ENCODE measurements at regions not wholly inside any gene's neighbourhood (a gene's known extent, or its start where the extent isn't known, plus 50 kb on each side); places are given as distances from the start of the nearest gene placed in this dataset.

DNA sequence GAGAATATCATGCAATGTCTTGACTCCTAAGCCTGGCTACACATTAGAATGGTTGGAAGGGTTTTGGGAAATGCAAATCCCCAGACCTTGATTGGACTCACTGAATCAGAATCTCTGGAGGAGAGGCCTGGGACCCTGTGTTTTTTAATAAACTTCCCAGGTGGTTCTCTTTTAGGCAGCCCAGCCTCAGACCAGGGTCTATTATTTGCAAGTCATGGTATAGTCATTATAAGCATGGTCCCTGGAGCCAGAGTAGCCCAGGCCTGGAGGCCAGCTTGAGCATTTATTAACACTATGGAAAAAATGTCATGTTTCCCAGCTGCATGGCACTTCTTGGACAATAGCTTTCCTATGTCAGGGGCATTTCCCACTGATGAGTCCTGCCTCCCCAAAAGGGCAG, 266.9 kb downstream of the NPIPA8 start:
- peaks cover 11% of the 10 kb centered on the region for H3K27me3 Mint-ChIP-seq
- no peak overlapping the region for H3K27ac Mint-ChIP-seq
- peaks cover 2% of the 10 kb centered on the region for H3K27me3 ChIP-seq (ENCODE audit: control insufficient read depth, insufficient read depth, low read length)
- no peaks in the 10 kb centered on the region for H3K4me1 ChIP-seq (ENCODE audit: control insufficient read depth, insufficient read depth, low read length, poor library complexity, severe bottlenecking)
- ATAC-seq (ENCODE audit: low read depth in 2 of 2) (no peak), DNase-seq (no peak)
- no peak overlapping the region for H3K4me3 ChIP-seq (ENCODE audit: low read depth, low read length)
- H3K4me3 Mint-ChIP-seq, result no peak overlapping the region
- H3K4me1 Mint-ChIP-seq, result no peaks in the 10 kb centered on the region
- no peaks in the 10 kb centered on the region for H3K36me3 ChIP-seq (ENCODE audit: control insufficient read depth, insufficient read depth, low read length)
- H3K36me3 Mint-ChIP-seq, result no peaks in the 10 kb centered on the region
- H3K9me3 Mint-ChIP-seq, result peaks cover 0 to 5% (median 0%) of the 10 kb centered on the region in 7 donors
- H3K27ac ChIP-seq (ENCODE audit: insufficient read depth, low read length, poor library complexity, severe bottlenecking), result no peak overlapping the region
- H3K9me3 ChIP-seq (ENCODE audit: control insufficient read depth in 2 of 2, low read length in 2 of 2), result no peaks in the 10 kb centered on the region

DNA sequence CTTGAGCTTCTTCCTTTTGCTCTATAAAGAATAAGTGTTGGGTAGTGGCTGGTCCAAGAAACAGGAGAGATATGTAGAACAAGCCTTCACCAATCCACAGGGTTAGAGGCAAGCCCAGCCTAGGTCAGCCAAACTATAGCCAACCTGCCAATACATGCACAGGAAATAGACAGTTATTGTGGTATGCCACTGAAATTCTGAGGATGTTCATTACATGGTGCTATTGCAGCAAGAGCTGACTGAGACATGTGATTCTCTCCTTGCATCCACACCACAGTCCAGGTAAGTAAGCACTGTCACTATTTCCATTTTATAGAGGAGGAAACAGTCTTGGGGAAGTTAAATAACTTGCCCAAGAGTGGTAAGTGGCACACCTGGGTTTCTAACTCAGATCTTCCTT, 268.1 kb downstream of the NPIPA8 start:
- peaks cover 0 to 5% (median 0%) of the 10 kb centered on the region in 7 donors for H3K9me3 Mint-ChIP-seq
- Histone ChIP-seq H3K36me3 (ENCODE audit: control insufficient read depth, insufficient read depth, low read length) (no peaks in the 10 kb centered on the region), H3K4me3 (ENCODE audit: low read depth, low read length) (no peak overlapping the region), H3K27me3 (ENCODE audit: control insufficient read depth, insufficient read depth, low read length) (peaks cover 2% of the 10 kb centered on the region), H3K27ac (ENCODE audit: insufficient read depth, low read length, poor library complexity, severe bottlenecking) (no peak overlapping the region), H3K9me3 (ENCODE audit: control insufficient read depth in 2 of 2, low read length in 2 of 2) (no peaks in the 10 kb centered on the region), H3K4me1 (ENCODE audit: control insufficient read depth, insufficient read depth, low read length, poor library complexity, severe bottlenecking) (no peaks in the 10 kb centered on the region)
- peaks cover 8% of the 10 kb centered on the region for H3K27me3 Mint-ChIP-seq
- no peak overlapping the region for H3K4me3 Mint-ChIP-seq
- no peaks in the 10 kb centered on the region for H3K36me3 Mint-ChIP-seq
- H3K4me1 Mint-ChIP-seq, result no peaks in the 10 kb centered on the region
- no peak for DNase-seq
- no peak overlapping the region for H3K27ac Mint-ChIP-seq
- no peak for ATAC-seq (ENCODE audit: low read depth in 2 of 2)

- H3K27me3 Mint-ChIP-seq, result peaks cover 5% of the 10 kb centered on the region
- H3K36me3 Mint-ChIP-seq, result no peaks in the 10 kb centered on the region
- H3K9me3 Mint-ChIP-seq, result peaks cover 0 to 5% (median 2%) of the 10 kb centered on the region in 7 donors
- ATAC-seq (ENCODE audit: low read depth in 2 of 2) (no peak), DNase-seq (no peak)
- no peaks in the 10 kb centered on the region for H3K27me3 ChIP-seq (ENCODE audit: control insufficient read depth, insufficient read depth, low read length)
- no peak overlapping the region for H3K27ac Mint-ChIP-seq
- no peak overlapping the region for H3K27ac ChIP-seq (ENCODE audit: insufficient read depth, low read length, poor library complexity, severe bottlenecking)
- H3K36me3 ChIP-seq (ENCODE audit: control insufficient read depth, insufficient read depth, low read length), result no peaks in the 10 kb centered on the region
- H3K9me3 ChIP-seq (ENCODE audit: control insufficient read depth in 2 of 2, low read length in 2 of 2), result no peaks in the 10 kb centered on the region
- no peaks in the 10 kb centered on the region for H3K4me1 Mint-ChIP-seq
- H3K4me3 ChIP-seq (ENCODE audit: low read depth, low read length), result no peak overlapping the region
- H3K4me1 ChIP-seq (ENCODE audit: control insufficient read depth, insufficient read depth, low read length, poor library complexity, severe bottlenecking), result no peaks in the 10 kb centered on the region
- H3K4me3 Mint-ChIP-seq, result no peak overlapping the region
Observed at GRCh38 chr16:18062713-18063112, 273.8 kb downstream of the NPIPA8 start.

DNA sequence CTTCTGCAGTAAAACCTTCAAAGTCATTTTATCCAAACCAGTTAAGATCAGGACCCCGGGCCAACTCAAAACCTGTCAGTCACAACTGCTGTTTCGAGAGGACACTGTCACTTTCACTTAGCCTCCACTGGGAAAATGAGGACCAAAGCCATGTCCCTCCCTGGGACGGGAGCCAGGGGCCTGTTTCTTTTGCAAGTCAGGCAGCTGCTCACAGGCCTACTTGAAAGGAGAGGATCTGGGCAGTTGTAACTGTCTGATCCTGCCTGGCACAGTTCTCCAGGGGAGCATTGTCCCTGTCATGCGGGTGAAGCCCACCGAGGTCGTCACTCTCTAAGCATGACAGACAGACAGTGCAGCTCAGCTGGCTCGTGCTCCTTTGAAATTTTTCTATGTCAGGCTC, 276.2 kb downstream of the NPIPA8 start:
- Histone ChIP-seq H3K27me3 (ENCODE audit: control insufficient read depth, insufficient read depth, low read length) (no peaks in the 10 kb centered on the region), H3K9me3 (ENCODE audit: control insufficient read depth in 2 of 2, low read length in 2 of 2) (no peaks in the 10 kb centered on the region), H3K27ac (ENCODE audit: insufficient read depth, low read length, poor library complexity, severe bottlenecking) (no peak overlapping the region), H3K4me3 (ENCODE audit: low read depth, low read length) (no peak overlapping the region), H3K36me3 (ENCODE audit: control insufficient read depth, insufficient read depth, low read length) (no peaks in the 10 kb centered on the region), H3K4me1 (ENCODE audit: control insufficient read depth, insufficient read depth, low read length, poor library complexity, severe bottlenecking) (no peaks in the 10 kb centered on the region)
- Mint-ChIP-seq H3K9me3 (peaks cover 0 to 5% (median 2%) of the 10 kb centered on the region in 7 donors), H3K27me3 (peaks cover 2% of the 10 kb centered on the region), H3K27ac (no peak overlapping the region), H3K4me3 (no peak overlapping the region), H3K36me3 (no peaks in the 10 kb centered on the region), H3K4me1 (no peaks in the 10 kb centered on the region)
- no peak for ATAC-seq (ENCODE audit: low read depth in 2 of 2)
- DNase-seq, result no peak

DNA sequence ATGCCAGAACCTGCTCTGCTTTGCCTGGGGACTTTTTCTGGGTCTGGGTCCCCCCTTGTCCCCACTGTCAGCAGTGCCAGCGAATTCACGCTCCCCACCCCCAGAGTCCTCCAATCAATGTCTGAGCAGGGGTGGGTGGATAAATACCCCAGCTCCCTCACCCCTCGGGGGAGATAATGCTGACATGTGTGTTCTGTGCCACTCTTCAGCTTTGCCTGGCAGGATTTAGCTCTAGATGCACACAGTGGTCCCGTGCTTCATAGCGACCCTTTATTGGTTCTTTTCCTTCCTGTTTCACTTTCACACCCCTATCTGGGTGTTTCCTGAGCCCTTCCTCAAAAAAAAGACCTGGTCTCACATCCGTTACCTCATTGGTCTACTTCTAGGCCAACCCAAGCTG, 277.0 kb downstream of the NPIPA8 start:
- H3K27me3 ChIP-seq (ENCODE audit: control insufficient read depth, insufficient read depth, low read length), result no peaks in the 10 kb centered on the region
- H3K36me3 Mint-ChIP-seq, result no peaks in the 10 kb centered on the region
- H3K9me3 Mint-ChIP-seq, result peaks cover 0 to 5% (median 0%) of the 10 kb centered on the region in 7 donors
- no peak overlapping the region for H3K4me3 Mint-ChIP-seq
- H3K27ac Mint-ChIP-seq, result no peak overlapping the region
- no peaks in the 10 kb centered on the region for H3K9me3 ChIP-seq (ENCODE audit: control insufficient read depth in 2 of 2, low read length in 2 of 2)
- H3K27me3 Mint-ChIP-seq, result no peaks in the 10 kb centered on the region
- no peak overlapping the region for H3K4me3 ChIP-seq (ENCODE audit: low read depth, low read length)
- ATAC-seq (ENCODE audit: low read depth in 2 of 2) (no peak), DNase-seq (no peak)
- H3K36me3 ChIP-seq (ENCODE audit: control insufficient read depth, insufficient read depth, low read length), result no peaks in the 10 kb centered on the region
- no peaks in the 10 kb centered on the region for H3K4me1 Mint-ChIP-seq
- H3K27ac ChIP-seq (ENCODE audit: insufficient read depth, low read length, poor library complexity, severe bottlenecking), result no peak overlapping the region
- H3K4me1 ChIP-seq (ENCODE audit: control insufficient read depth, insufficient read depth, low read length, poor library complexity, severe bottlenecking), result no peaks in the 10 kb centered on the region

DNA sequence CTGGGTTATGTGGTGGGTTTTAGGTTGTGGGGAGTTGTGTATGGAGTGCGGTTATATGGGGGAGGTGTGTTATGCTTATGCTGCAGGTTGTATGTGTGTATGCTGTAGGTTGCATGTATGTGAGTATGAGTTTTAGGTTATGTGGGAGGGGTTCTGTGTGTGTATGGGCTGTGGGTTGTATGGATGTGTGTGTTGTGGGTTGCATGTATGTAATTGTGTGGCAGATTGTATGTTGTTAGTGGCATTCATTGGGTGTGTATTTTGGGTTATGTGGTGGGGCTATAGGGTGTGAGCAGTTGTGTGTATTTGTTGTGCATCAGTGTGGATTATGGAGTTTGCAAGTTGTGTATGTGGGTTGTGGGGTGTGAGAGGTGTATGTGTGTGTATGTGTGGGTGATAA, 277.4 kb downstream of the NPIPA8 start:
- H3K36me3 ChIP-seq (ENCODE audit: control insufficient read depth, insufficient read depth, low read length), result no peaks in the 10 kb centered on the region
- H3K9me3 ChIP-seq (ENCODE audit: control insufficient read depth in 2 of 2, low read length in 2 of 2), result no peaks in the 10 kb centered on the region
- no peak overlapping the region for H3K4me3 ChIP-seq (ENCODE audit: low read depth, low read length)
- Mint-ChIP-seq H3K4me3 (no peak overlapping the region), H3K27ac (no peak overlapping the region), H3K36me3 (no peaks in the 10 kb centered on the region), H3K9me3 (peaks cover 0 to 5% (median 0%) of the 10 kb centered on the region in 7 donors), H3K27me3 (no peaks in the 10 kb centered on the region), H3K4me1 (no peaks in the 10 kb centered on the region)
- no peak overlapping the region for H3K27ac ChIP-seq (ENCODE audit: insufficient read depth, low read length, poor library complexity, severe bottlenecking)
- H3K4me1 ChIP-seq (ENCODE audit: control insufficient read depth, insufficient read depth, low read length, poor library complexity, severe bottlenecking), result no peaks in the 10 kb centered on the region
- ATAC-seq (ENCODE audit: low read depth in 2 of 2), result no peak
- DNase-seq, result no peak
- no peaks in the 10 kb centered on the region for H3K27me3 ChIP-seq (ENCODE audit: control insufficient read depth, insufficient read depth, low read length)

DNA sequence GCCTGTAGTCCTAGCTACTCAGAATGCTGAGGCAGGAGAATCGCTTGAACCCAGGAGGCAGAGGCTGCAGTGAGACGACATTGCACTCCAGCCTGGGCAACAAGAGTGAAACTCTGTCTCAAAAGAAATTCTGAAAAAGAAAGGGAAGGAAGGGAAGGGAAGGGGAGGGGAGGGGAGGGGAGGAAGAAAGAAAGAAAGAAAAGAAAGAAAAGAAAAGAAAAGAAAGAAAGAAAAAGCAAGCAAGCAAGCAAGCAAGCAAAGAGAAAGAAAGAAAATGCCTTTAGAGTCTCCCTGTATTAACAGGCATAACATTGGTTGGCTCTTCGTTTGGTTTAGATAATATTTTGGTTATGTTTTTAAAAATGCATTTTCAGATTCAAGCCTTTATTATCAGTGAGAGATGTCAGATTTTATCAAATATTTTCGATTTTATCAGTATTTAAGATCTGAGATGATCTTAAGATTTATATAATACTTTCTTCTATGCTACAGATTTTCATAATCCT, 281.1 kb downstream of the NPIPA8 start:
- Mint-ChIP-seq H3K36me3 (peaks cover 3% of the 10 kb centered on the region), H3K27ac (no peak overlapping the region), H3K4me3 (no peak overlapping the region), H3K4me1 (no peaks in the 10 kb centered on the region), H3K9me3 (peaks cover 0 to 5% (median 1%) of the 10 kb centered on the region in 7 donors), H3K27me3 (no peaks in the 10 kb centered on the region)
- Histone ChIP-seq H3K27me3 (ENCODE audit: control insufficient read depth, insufficient read depth, low read length) (no peaks in the 10 kb centered on the region), H3K27ac (ENCODE audit: insufficient read depth, low read length, poor library complexity, severe bottlenecking) (no peak overlapping the region), H3K4me1 (ENCODE audit: control insufficient read depth, insufficient read depth, low read length, poor library complexity, severe bottlenecking) (no peaks in the 10 kb centered on the region), H3K36me3 (ENCODE audit: control insufficient read depth, insufficient read depth, low read length) (no peaks in the 10 kb centered on the region), H3K4me3 (ENCODE audit: low read depth, low read length) (no peak overlapping the region), H3K9me3 (ENCODE audit: control insufficient read depth in 2 of 2, low read length in 2 of 2) (no peaks in the 10 kb centered on the region)
- DNase-seq (no peak), ATAC-seq (ENCODE audit: low read depth in 2 of 2) (no peak)

DNA sequence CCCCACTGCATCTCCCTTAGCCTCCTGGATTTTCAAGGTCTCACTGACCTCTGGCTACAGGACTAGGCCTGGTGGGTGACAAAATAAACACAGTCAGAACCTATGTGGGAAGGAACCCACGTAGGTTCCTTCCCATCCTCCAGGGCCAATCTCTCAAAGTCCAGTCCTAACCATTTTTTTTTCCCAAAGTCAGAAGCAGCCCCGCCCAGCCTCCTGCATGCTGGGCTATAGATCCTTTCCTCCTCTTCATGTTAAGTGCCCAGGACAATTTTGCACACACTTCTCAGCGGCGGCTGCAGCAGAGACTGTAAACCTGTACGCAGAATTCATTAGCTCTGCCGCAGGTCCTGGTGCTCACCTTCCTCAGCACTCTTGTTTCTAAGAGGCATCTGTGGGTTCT, 285.8 kb downstream of the NPIPA8 start:
- no peak overlapping the region for H3K4me3 Mint-ChIP-seq
- H3K27ac ChIP-seq (ENCODE audit: insufficient read depth, low read length, poor library complexity, severe bottlenecking), result no peak overlapping the region
- peaks cover 5% of the 10 kb centered on the region for H3K27me3 Mint-ChIP-seq
- no peaks in the 10 kb centered on the region for H3K36me3 ChIP-seq (ENCODE audit: control insufficient read depth, insufficient read depth, low read length)
- peaks cover 3% of the 10 kb centered on the region for H3K36me3 Mint-ChIP-seq
- H3K9me3 ChIP-seq (ENCODE audit: control insufficient read depth in 2 of 2, low read length in 2 of 2), result no peaks in the 10 kb centered on the region
- no peaks in the 10 kb centered on the region for H3K4me1 ChIP-seq (ENCODE audit: control insufficient read depth, insufficient read depth, low read length, poor library complexity, severe bottlenecking)
- no peak for DNase-seq
- no peak overlapping the region for H3K27ac Mint-ChIP-seq
- no peak overlapping the region for H3K4me3 ChIP-seq (ENCODE audit: low read depth, low read length)
- H3K9me3 Mint-ChIP-seq, result peaks cover 0 to 1% (median 0%) of the 10 kb centered on the region in 7 donors
- ATAC-seq (ENCODE audit: low read depth in 2 of 2), result no peak
- no peaks in the 10 kb centered on the region for H3K4me1 Mint-ChIP-seq
- no peaks in the 10 kb centered on the region for H3K27me3 ChIP-seq (ENCODE audit: control insufficient read depth, insufficient read depth, low read length)
